Ectodermal cell (in vitro differentiated cells): ENCODE measurements at regions not wholly inside any gene's neighbourhood (a gene's known extent, or its start where the extent isn't known, plus 50 kb on each side); places are given as distances from the start of the nearest gene placed in this dataset.

ENCODE experiments used
- H3K27ac ChIP-seq: 2 replicates; pipeline ENCODE4 v1.7.0; 2013; ENCODE audit warnings: mild to moderate bottlenecking, low read depth, low read length; ENCODE audit not compliant: insufficient read depth, poor library complexity, severe bottlenecking
- H3K27me3 ChIP-seq: 2 replicates; pipeline ENCODE4 v1.7.0; 2013; ENCODE audit warnings: mild to moderate bottlenecking, low read length; ENCODE audit not compliant: insufficient read depth, control insufficient read depth, poor library complexity, severe bottlenecking
- H3K36me3 ChIP-seq: one replicate; pipeline ENCODE4 v1.7.0; 2013; ENCODE audit warnings: low read length; ENCODE audit not compliant: control insufficient read depth, insufficient read depth
- H3K4me1 ChIP-seq: one replicate; pipeline ENCODE4 v1.7.0; 2013; ENCODE audit warnings: low read length; ENCODE audit not compliant: control insufficient read depth, insufficient read depth
- H3K4me3 ChIP-seq: 2 replicates; pipeline ENCODE4 v1.7.0; 2013; ENCODE audit warnings: low read depth, low read length, control low read depth; ENCODE audit not compliant: insufficient read depth
- H3K9me3 ChIP-seq: 2 replicates; pipeline ENCODE4 v1.7.0; 2013; ENCODE audit warnings: mild to moderate bottlenecking, low read length, moderate library complexity; ENCODE audit not compliant: control insufficient read depth
- WGBS, 2 experiments: methylation state at CpG; one replicate each; pipeline ENCODE4 v1.1.7; 2013; ENCODE audit warnings: missing lambda C conversion rate in 2 of 2; 5-methylcytosine and 5-hydroxymethylcytosine counted together

DNA sequence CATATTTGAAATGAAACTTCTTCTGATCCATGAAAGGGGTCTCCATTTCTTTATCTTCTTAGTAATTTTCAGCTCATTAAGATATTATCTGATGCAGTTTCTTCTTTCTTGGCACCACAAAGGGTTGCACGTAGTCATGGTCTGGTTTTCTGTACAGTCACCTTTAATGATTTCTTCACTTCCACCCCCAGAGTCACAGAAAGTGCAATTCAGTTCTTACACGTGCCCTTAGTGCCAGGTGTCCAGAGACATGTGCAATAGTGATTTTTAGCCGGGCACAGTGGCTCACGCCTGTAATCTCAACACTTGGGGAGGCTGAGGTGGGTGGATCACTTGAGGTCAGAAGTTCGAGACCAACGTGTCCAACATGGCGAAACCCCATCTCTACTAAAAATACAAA, 202.8 kb upstream of the MTNR1B start:
- Histone ChIP-seq H3K4me3 (no peak overlapping the region), H3K27ac (no peak overlapping the region), H3K36me3 (no peaks in the 10 kb centered on the region), H3K4me1 (no peaks in the 10 kb centered on the region), H3K9me3 (no peaks in the 10 kb centered on the region), H3K27me3 (no peaks in the 10 kb centered on the region)
- WGBS, 2 experiments = 86 to 94% methylated on average over 7 of the region's 7 CpGs

DNA sequence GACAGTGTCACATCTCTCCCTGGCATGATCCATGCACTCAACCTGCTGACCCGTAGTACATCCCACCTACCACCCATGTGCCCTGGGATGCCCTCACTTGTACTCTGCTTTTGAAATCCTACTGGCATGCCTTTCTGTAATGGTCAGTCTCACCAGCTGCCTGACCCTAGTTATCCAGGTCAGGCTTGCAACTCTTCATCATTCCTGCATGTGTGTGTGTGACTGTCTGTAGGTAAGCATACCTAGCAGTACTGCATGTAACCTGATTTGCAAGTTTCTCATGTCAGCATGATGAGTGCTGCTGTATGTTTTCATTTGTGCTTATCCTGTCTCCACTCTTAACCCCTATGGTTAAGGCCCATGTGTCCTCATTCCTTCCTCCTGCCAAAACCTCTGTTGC, 202.0 kb upstream of the MTNR1B start:
- WGBS, 2 experiments = 86 to 88% methylated on average over 1 of the region's 1 CpG
- no peaks in the 10 kb centered on the region for H3K36me3 ChIP-seq
- H3K27me3 ChIP-seq = no peaks in the 10 kb centered on the region
- H3K4me3 ChIP-seq = no peak overlapping the region
- no peaks in the 10 kb centered on the region for H3K4me1 ChIP-seq
- no peak overlapping the region for H3K27ac ChIP-seq
- no peaks in the 10 kb centered on the region for H3K9me3 ChIP-seq

DNA sequence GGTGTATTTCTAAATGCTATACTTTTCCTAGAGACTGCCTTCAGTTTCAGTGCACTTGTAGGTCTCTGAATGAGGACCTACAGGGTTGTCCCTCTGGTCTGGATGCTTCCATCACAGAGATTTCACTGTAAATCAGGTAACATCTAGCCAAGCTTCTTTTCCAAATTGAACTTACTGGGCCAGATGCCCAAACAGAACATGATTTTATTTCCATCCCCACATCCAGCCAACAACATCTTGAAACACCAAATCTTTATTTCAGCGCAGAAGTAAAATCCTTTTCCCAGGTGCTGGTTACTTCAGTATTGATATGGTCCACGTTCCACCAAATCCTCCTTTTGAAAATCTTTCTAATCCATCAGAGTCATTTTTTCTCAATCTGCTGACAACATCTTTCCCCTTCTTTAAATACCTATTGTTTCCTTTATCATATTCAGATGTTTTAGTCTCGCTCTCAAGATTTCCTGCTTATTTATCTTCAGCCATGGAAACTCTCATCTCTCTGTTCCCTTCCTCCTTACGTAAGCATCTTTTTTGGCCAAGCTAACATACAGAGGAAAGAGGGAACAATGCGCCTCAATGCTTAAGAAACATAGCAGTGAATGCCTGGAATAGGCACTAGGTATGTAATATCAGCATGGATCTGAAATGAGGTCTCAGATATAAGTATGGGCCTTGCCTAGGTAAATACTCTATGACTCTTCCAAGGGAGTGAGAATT, 201.2 kb upstream of the MTNR1B start:
- no peak overlapping the region for H3K4me3 ChIP-seq
- no peaks in the 10 kb centered on the region for H3K27me3 ChIP-seq
- no peak overlapping the region for H3K27ac ChIP-seq
- no peaks in the 10 kb centered on the region for H3K36me3 ChIP-seq
- no peaks in the 10 kb centered on the region for H3K9me3 ChIP-seq
- WGBS, 2 experiments = 92 to 96% methylated on average over 5 of the region's 5 CpGs
- H3K4me1 ChIP-seq = no peaks in the 10 kb centered on the region

DNA sequence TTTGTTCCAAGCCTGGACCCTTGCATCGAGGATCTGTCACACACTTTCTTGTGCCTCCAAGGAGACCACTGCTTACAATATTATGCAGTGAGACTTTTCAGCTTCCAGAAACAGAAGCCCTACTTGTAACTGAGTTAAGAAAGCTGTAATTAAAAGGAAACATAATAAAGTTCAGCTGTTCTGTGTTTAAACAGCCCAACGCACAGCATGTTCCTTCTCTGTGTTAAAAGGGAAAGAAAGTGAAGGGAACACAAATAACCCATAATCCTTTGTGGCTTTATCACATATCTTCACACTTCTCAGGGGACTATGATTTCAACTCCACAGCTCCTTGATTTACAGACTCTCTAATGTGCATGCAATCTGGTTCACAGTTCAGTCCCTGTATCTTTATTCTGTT, 200.3 kb upstream of the MTNR1B start:
- H3K36me3 ChIP-seq = no peaks in the 10 kb centered on the region
- H3K27ac ChIP-seq = no peak overlapping the region

DNA sequence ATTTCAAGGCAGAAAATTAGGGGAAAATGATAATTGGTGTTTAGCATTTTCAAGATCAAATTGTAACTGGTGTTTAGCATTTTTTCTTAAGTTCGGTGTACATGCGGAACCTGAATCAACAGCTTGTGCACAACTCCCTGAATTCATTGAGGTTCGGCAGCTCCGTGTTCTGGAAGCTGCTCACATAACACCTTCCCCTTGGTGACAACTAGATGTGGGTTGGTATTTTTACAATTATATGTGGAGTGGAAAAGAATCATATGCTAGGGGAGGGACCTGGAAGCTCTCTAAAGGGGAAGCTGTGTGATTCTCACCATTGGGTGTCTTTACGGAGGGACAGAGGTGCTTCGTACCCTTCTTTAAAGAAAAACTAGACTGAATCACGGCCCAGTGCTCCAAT, 199.0 kb upstream of the MTNR1B start:
- Histone ChIP-seq H3K36me3 (no peaks in the 10 kb centered on the region), H3K4me1 (no peaks in the 10 kb centered on the region), H3K27me3 (no peaks in the 10 kb centered on the region), H3K9me3 (no peaks in the 10 kb centered on the region), H3K4me3 (no peak overlapping the region), H3K27ac (no peak overlapping the region)
- WGBS, 2 experiments = 94 to 95% methylated on average over 7 of the region's 7 CpGs

More for the DNA sequence above, 200.3 kb upstream of the MTNR1B start:
- no peak overlapping the region for H3K4me3 ChIP-seq
- H3K9me3 ChIP-seq = no peaks in the 10 kb centered on the region
- WGBS, 2 experiments = 93 to 97% methylated on average over 2 of the region's 2 CpGs
- no peaks in the 10 kb centered on the region for H3K4me1 ChIP-seq
- H3K27me3 ChIP-seq = no peaks in the 10 kb centered on the region

DNA sequence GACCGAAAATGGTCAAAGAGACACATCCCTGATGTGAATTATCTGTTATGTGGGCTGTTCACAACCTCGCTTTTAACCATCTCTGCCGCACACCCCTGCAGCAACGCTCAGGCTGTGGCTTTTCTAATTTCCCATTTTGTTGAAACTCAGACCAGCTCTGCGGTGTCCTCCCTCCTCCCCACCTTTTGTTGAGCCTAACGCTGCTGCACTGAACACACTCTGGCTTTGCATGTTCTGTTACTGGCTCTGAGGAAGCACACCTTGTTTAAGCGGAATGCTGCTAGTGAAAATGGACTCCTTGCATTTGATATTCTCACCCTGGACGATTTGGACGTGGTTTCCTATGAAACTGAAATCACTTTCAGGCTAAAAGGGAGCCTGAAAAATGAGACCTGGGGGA, 198.5 kb upstream of the MTNR1B start:
- 92 to 94% methylated on average over 9 of the region's 9 CpGs for WGBS, 2 experiments
- Histone ChIP-seq H3K27me3 (no peaks in the 10 kb centered on the region), H3K4me1 (no peaks in the 10 kb centered on the region), H3K36me3 (no peaks in the 10 kb centered on the region), H3K27ac (no peak overlapping the region), H3K4me3 (no peak overlapping the region), H3K9me3 (no peaks in the 10 kb centered on the region)

DNA sequence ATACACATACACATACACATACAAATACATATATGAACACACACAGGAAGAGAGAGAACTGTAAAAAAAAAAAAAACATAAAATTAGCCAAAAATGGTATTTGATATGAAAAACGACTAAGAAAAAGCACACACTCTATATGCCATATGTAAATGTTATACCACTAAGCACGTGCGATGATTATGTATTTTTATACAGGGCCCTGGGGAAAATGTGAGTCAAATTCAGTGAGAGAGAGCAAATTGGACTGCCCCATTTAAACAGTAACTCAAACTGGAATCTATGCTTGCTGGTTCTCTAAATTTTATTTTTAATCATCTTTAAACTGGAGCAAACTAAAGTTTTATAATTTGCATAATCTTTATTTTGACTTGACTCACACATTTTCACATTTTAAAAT, 197.8 kb upstream of the MTNR1B start:
- H3K27me3 ChIP-seq = no peaks in the 10 kb centered on the region
- 91 to 96% methylated on average over 2 to 3 of the region's 3 CpGs for WGBS, 2 experiments
- H3K36me3 ChIP-seq = no peaks in the 10 kb centered on the region
- H3K4me3 ChIP-seq = no peak overlapping the region
- no peak overlapping the region for H3K27ac ChIP-seq
- H3K9me3 ChIP-seq = no peaks in the 10 kb centered on the region
- H3K4me1 ChIP-seq = no peaks in the 10 kb centered on the region

DNA sequence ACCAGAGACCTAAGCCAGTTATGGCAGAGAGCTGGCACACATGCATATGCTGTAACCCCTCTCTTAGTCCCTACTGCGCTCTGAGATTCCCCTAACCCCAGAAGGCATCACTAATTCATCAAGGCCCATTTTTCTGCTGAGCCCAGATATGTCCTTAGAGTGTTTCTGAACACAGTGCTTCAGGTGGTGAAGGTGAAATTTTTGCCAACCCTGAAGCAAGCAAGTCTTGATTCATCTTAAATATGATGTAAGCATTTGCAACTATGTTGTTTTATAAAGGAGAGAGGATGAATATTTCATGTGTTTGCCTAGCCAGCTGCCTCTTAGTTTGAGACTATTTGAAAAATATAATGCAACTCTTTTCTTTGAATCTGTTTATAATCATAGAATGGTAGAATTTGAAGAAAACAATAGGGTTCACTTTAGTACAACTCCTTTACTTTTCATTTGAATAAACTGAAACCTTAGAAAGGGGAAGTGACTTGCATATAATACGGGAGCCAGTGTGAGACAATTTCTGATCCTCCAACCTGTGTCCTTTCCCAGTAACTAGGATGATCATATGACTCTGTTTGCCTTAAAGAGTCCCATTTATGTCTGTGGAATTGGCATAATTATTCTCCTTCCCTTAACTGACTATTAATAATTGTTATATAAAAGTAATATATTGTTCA, 194.3 kb upstream of the MTNR1B start:
- Histone ChIP-seq H3K27me3 (no peaks in the 10 kb centered on the region), H3K4me3 (no peak overlapping the region), H3K4me1 (peaks cover 8% of the 10 kb centered on the region), H3K9me3 (no peaks in the 10 kb centered on the region), H3K36me3 (no peaks in the 10 kb centered on the region), H3K27ac (no peak overlapping the region)
- 96 to 100% methylated on average over 2 of the region's 2 CpGs for WGBS, 2 experiments

DNA sequence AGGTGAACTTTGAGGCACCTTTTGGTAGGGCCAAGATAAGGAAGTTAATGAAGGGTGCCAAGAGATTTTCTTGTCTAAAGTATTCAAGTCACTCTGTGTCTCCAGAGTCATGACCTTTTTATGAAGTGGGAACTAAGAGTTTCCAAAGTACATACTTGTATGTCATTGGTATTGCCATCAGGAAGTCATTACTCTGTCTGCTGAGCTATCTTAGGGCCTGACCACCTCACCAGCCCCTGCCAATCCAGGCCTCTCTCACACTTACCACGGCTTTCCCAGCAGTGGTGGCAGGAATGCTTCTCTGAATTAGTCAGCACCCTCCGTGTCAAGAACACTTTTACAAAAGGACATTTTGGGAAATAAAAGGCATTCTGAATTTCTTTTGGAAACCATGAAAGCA, 192.8 kb upstream of the MTNR1B start:
- Histone ChIP-seq H3K36me3 (no peaks in the 10 kb centered on the region), H3K9me3 (no peaks in the 10 kb centered on the region), H3K27me3 (no peaks in the 10 kb centered on the region), H3K4me1 (peaks cover 10% of the 10 kb centered on the region), H3K4me3 (no peak overlapping the region), H3K27ac (no peak overlapping the region)
- WGBS, 2 experiments = 93 to 95% methylated on average over 2 of the region's 2 CpGs

DNA sequence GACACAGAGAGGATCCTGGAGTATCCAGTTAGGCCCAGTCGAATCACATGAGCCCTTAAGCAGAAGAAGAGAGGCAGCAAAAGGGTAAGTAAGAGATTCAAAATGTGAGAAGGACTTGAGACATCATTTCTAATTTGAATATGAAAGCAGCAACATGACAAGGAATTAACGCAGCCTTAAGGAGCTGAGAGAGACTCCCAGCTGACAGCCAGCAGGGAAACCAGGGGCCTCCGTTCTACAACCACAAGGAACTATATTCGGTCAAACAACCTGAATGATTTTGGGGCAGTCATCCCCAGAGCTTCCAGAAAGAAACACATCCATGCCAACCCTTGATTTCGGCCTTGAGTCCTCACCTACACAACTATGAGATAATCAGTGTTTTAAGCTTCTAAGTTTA, 189.7 kb upstream of the MTNR1B start:
- Histone ChIP-seq H3K36me3 (no peaks in the 10 kb centered on the region), H3K27ac (no peak overlapping the region), H3K4me3 (no peak overlapping the region), H3K27me3 (no peaks in the 10 kb centered on the region), H3K4me1 (peaks cover 10% of the 10 kb centered on the region), H3K9me3 (no peaks in the 10 kb centered on the region)
- WGBS, 2 experiments = 58 to 61% methylated on average over 5 of the region's 5 CpGs
